Activated naive CD4-positive, alpha-beta T cell treated with anti-CD3 and anti-CD28 coated beads, Interleukin-2, amount 50 U/mL, for 16 hours (primary cell): ENCODE measurements at regions not wholly inside any gene's neighbourhood (a gene's known extent, or its start where the extent isn't known, plus 50 kb on each side); places are given as distances from the start of the nearest gene placed in this dataset.
"Not testable (repeated sequence)": the region's sequence is repeated elsewhere in the genome, so short reads cannot be mapped to it uniquely, and the experiment has no call there.

Experiments
- DNase-seq: peaks from one replicate; pipeline ENCODE4 v3.0.0-alpha.2; 2020

GRCh38 chr20:28562510-28562898, 2695.0 kb upstream of the DEFB115 start:
- DNase-seq, result no peak

GRCh38 chr20:28562899-28563521, 2694.5 kb upstream of the DEFB115 start:
- DNase-seq, result not testable (repeated sequence)

GRCh38 chr20:28564024-28564423, 2693.4 kb upstream of the DEFB115 start:
- not testable (repeated sequence) for DNase-seq

DNA sequence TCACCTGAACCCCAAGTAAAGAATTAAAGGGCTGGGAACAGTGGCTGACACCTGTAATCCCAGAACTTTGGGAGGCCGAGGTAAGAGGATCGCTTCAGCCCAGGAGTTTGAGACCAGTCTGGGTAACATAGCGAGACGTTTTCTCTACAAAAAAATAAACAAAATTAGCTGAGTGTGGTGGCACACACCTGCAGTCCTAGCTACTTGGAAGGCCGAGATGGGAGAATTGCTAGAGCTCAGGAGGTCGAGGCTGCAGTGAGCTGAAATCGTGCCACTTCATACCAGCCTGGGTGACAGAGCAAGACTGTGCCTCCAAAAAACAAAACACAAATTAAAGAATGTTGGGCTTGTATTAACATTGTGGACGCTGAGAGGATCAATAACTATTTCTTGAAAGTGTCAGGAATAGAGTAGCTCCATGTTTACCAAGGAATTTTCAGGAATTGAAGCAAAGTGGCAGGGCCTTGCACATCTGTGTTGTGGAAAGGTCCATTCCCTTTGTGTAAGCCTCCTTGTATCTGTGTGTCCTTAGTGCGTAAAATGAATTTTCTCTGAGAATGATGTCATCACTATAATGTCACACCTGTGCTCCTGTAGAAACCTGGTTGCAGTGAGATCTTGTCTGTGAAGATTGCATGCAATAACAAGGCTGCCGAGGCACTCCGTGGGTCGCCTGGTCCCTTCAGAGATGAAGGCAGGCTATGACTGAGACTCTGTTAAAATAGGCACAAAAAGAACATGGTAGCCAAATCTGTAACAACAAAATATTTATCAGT, 2692.6 kb upstream of the DEFB115 start:
- DNase-seq, result not testable (repeated sequence)

DNA sequence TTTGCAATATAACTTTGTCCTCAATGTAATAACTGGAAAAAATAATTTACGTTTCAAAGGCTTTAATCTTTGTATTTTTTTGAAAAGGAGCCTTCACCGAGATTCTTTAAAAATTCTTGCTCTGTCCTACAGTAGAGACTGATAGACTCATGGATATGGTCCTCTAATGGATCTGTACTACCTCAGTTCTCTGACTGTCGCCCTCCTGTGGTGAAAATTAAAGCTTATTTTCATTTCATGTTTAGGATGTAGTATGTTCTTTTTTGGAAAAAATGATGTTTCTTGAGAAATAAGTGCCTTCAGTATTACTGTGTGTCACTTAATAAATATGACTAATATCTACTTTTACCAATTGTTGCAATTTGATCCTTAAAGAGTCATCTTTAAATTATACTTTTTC, 2681.5 kb upstream of the DEFB115 start:
- DNase-seq, result not testable (repeated sequence)

DNA sequence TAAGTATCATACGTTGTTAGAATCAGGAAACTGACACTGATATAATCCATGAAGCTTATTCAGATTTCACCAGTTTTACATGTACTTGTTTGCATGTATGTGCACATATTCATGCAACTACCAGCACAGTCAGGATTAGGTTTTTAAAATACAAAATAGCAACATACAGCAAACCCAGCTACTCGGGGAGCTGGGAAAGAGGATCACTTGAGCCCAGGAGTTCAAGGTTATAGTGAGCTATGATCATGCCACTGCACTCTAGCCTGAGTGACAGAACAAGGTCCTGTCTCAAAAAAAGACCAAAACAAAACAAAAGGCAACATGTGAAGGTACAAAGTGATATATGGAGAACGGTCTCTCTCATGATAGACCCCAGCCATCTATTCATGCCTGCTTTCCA, 2665.8 kb upstream of the DEFB115 start:
- not testable (repeated sequence) for DNase-seq

- not testable (repeated sequence) for DNase-seq
These were observed 2664.1 kb upstream of the DEFB115 start for GRCh38 chr20:28593383-28593782.

GRCh38 chr20:28594476-28594875, 2663.0 kb upstream of the DEFB115 start:
- DNase-seq, result not testable (repeated sequence)

- DNase-seq, result not testable (repeated sequence)
These were observed 2655.5 kb upstream of the DEFB115 start for GRCh38 chr20:28602006-28602402.

DNA sequence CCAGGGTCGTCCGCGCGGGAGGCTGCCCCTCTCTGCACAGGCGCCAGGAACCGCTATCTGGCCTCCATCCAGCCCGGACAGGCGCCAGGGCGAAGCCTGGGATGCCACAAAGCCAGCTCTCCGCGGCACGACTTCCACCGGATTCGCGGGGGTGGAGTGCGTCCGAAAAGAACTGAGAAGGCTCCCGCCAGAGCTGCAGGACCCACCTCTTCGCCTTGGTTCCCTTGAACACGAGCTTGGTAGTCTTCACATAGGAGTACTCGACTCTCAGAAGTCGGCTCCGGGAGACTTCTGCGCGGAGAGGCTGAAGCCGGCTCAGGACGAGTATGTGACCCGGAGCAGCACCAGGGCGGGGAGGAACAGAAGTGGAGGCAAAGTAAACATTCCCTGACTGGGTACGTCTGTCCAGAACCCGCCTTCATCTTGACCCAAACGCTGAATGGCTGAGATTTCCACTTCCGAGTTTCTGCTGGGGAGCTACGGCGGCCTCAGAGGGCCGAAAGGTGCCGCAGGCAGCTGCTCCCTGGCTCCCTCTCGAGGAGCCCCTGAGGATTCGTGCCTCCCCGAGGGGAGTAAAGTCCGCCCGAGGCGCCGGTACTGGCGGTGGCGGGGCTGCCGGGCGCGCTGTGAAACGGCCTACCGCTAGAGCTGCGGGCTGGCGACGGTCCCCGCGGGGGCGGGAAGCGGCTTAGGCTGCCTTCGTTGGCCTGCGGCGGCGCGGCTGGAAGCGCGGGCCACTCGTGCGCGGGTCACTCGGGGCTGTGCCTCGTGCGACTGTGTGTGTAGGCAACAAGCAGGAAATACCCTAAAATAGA, 2654.9 kb upstream of the DEFB115 start:
- DNase-seq, result peak; percentile 78

GRCh38 chr20:28603218-28603577, 2654.3 kb upstream of the DEFB115 start:
- DNase-seq, result not testable (repeated sequence)

DNA sequence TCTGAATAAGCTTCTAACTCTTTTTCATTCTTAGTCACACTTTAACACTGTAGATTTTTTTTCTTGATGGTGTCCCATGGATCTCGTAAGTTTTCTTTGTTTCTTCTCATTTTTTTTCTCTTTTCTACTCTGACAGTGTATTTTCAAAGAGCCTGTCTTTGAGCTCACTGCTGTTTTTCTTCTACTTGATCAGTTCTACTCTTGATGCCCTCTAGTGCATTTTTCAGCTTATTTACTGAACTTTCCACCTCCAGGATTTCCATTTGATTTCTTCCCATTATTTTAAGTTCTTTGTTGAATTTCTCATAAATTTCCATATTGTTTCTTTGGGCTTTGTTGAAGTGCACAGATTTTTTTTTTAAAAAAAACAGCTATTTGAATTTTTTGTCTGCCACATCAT, 2641.1 kb upstream of the DEFB115 start:
- no peak for DNase-seq

GRCh38 chr20:28619956-28620651, 2637.4 kb upstream of the DEFB115 start:
- not testable (repeated sequence) for DNase-seq

DNA sequence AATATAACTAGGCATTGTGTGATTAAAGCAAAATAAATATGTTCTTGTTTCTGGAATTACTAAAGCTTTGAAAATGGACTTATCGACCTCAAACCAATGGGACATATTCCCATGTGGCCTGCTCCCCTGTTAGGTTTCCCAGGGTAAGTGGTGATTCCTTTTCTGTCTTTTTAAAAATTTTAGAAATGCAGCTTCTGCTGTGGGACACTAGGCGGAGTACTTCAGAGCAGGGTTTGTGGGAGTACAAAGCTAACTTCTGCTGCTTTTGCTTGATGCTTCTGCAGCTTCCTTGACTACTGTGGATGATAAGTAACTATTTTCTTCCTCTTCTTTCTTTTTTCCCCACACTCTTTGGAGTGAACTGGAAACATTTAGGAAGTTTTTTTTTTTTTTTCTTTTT, 2632.4 kb upstream of the DEFB115 start:
- not testable (repeated sequence) for DNase-seq

- DNase-seq, result not testable (repeated sequence)
These were observed 2616.6 kb upstream of the DEFB115 start for GRCh38 chr20:28640831-28641230.
